ENCODE measurements at regions not wholly inside any gene's neighbourhood (a gene's known extent, or its start where the extent isn't known, plus 50 kb on each side); places are given as distances from the start of the nearest gene placed in this dataset.
A peak's percentile ranks its signal among the peaks of the same experiment; 100 is the strongest.
"Not testable (repeated sequence)": the region's sequence is repeated elsewhere in the genome, so short reads cannot be mapped to it uniquely, and the experiment has no call there.

DNA sequence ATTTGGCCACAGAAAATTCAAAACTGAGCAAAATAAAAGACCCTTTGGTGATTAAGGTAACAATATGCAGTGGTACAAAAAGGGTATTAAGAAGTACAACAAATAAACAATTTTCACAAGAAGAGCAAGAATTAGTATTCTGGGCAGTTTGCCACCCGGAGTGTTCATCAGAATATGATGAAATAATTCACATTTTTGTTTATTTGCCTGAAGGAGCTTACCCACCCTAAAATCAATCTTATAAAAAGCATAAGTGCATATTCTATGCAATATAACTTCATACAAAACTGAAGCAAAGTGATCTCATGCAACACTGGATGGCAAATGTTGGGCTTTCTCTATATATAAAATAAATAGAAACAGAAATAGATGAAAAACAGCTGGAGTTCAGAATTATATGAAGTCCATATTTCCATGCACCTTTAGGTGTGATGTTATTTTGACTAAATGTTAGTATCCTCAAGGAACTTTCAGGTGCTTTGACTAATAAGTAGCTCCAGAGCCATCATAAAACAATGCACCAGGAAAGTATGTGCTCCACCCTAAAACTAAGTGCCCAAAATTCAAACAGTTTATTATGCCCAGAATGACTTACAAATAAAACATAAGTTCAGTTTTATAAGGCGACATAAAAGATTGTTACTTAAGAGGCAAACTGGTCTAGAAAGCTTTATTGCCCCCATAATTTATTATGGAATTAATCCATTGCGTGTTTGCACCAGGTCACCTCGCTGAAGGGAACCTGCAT, 474.3 kb downstream of the SEMA3D start:
- Histone ChIP-seq H3K4me3 (no peak overlapping the region), H3K27ac (no peak overlapping the region), H3K4me2 (no peak overlapping the region), H3K9me3 (0 out of 3 replicates have a peak, but pooled peaks cover 3% of the 10 kb centered on the region), H3K4me1 (peaks cover 5% of the 10 kb centered on the region; the same call in 1 of the 3 replicates)
- CTCF ChIA-PET = interaction anchor here (0.8 kb wide), 1 partner anchor 11 kb away, joined by 3 read pairs; no protein-coding TSS in a partner anchor
- POLR2A ChIA-PET = no interaction called here
- no peak for ATAC-seq
- no peak for FAIRE-seq
- TF ChIP-seq BHLHE40 (IDR thresholded peaks at IDR 0.05; ENCODE audit: low read depth, low read length) = no peak
- TF ChIP-seq SREBF2 (IDR thresholded peaks at IDR 0.05) = no peak
- no peak for TF ChIP-seq JUN (IDR thresholded peaks at IDR 0.05)
- no peak for TF ChIP-seq CBX8 (IDR thresholded peaks at IDR 0.05)
- TF ChIP-seq RNF2 (IDR thresholded peaks at IDR 0.05; ENCODE audit: borderline replicate concordance, low read depth) = no peak
- no peak for TF ChIP-seq CHD4 (IDR thresholded peaks at IDR 0.05; ENCODE audit: borderline replicate concordance)
- no peak for TF ChIP-seq FOSB (CRISPR knock-in tag; IDR thresholded peaks at IDR 0.05)
- TF ChIP-seq ZFP36 (IDR thresholded peaks at IDR 0.05; ENCODE audit: borderline replicate concordance, partially characterized antibody) = no peak
- TF ChIP-seq CHD2 (IDR thresholded peaks at IDR 0.05; ENCODE audit: low read length, partially characterized antibody) = no peak
- no peak for TF ChIP-seq RAD21 (conservative IDR thresholded peaks at IDR 0.05 in 1 of 2, IDR thresholded peaks at IDR 0.05 in 1 of 2)
- no peak for TF ChIP-seq POLR2A (IDR thresholded peaks at IDR 0.05; ENCODE audit: low read length)
- TF ChIP-seq ZNF302 (CRISPR knock-in tag; IDR thresholded peaks at IDR 0.05) = no peak
- TF ChIP-seq, protein P1, sequence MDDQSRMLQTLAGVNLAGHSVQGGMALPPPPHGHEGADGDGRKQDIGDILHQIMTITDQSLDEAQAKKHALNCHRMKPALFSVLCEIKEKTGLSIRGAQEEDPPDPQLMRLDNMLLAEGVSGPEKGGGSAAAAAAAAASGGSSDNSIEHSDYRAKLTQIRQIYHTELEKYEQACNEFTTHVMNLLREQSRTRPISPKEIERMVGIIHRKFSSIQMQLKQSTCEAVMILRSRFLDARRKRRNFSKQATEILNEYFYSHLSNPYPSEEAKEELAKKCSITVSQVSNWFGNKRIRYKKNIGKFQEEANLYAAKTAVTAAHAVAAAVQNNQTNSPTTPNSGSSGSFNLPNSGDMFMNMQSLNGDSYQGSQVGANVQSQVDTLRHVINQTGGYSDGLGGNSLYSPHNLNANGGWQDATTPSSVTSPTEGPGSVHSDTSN (IDR thresholded peaks at IDR 0.05) = no peak
- TF ChIP-seq, protein P2, sequence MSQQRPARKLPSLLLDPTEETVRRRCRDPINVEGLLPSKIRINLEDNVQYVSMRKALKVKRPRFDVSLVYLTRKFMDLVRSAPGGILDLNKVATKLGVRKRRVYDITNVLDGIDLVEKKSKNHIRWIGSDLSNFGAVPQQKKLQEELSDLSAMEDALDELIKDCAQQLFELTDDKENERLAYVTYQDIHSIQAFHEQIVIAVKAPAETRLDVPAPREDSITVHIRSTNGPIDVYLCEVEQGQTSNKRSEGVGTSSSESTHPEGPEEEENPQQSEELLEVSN (IDR thresholded peaks at IDR 0.05; ENCODE audit: borderline replicate concordance, low read depth) = no peak
- TF ChIP-seq KDM1A (IDR thresholded peaks at IDR 0.05; ENCODE audit: low read depth) = no peak
- no peak for TF ChIP-seq EHF (CRISPR knock-in tag; IDR thresholded peaks at IDR 0.05)
- no peak for TF ChIP-seq JUNB (IDR thresholded peaks at IDR 0.05)
- TF ChIP-seq HOXA7 (CRISPR knock-in tag; IDR thresholded peaks at IDR 0.05) = no peak
- no peak for DNase-seq (ENCODE audit: low read depth in 1 of 2, low spot score in 1 of 2)
- WGBS (ENCODE audit: missing lambda C conversion rate) = 81% methylated on average over 4 of the region's 4 CpGs

- ATAC-seq; POLR2A ChIA-PET; H3K4me2 ChIP-seq; H3K27ac ChIP-seq; H3K4me3 ChIP-seq; H3K9me3 ChIP-seq; CTCF ChIA-PET; FAIRE-seq; DNase-seq (ENCODE audit: low read depth in 1 of 2, low spot score in 1 of 2); H3K4me1 ChIP-seq: not testable (repeated sequence)
- WGBS (ENCODE audit: missing lambda C conversion rate) = 86% methylated on average over 3 of the region's 3 CpGs
Observed at GRCh38 chr7:84710538-84710937, 476.3 kb downstream of the SEMA3D start.

DNA sequence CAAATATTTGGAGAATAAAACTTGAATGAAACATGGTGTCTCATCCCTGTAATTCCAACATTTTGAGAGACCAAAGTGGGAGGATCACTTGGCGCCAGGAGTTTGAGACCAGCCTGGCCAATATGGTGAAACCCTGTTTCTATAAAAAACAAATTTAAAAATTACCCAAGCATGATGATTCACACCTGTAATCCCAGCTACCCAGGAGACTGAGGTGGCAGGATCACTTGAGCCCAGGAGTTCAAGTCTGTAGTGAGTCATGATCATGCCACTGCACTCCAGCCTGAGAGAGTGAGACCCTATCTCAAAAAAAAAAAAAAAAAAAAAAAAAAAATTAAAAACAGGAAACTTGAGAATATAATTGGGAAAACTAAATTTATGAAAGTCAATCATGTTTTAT, 481.1 kb downstream of the SEMA3D start:
- H3K27ac ChIP-seq = peak overlapping the region in 1 of 2 experiments; percentile 72; a peak in 1 of 6 replicates
- POLR2A ChIA-PET = no interaction called here
- ATAC-seq = no peak
- H3K4me1 ChIP-seq = peaks cover 23% of the 10 kb centered on the region
- WGBS (ENCODE audit: missing lambda C conversion rate) = 97% methylated on average over 1 of the region's 1 CpG
- H3K4me2 ChIP-seq = no peak overlapping the region
- TF ChIP-seq CBX2 (IDR thresholded peaks at IDR 0.05; ENCODE audit: borderline replicate concordance, low read depth) (no peak), CBX8 (IDR thresholded peaks at IDR 0.05) (no peak), FOSL2 (IDR thresholded peaks at IDR 0.05) (no peak), FOSL2 (CRISPR knock-in tag; IDR thresholded peaks at IDR 0.05) (0 out of 2 replicates have a peak, but pooled peaks have one; percentile 12)
- DNase-seq (ENCODE audit: low read depth in 1 of 2, low spot score in 1 of 2) = peak in 1 of 2 experiments; percentile 26
- CTCF ChIA-PET = interaction anchor here (0.7 kb wide), 1 partner anchor 104 kb away, joined by 3 read pairs; no protein-coding TSS in a partner anchor
- 0 out of 3 replicates have a peak, but pooled peaks cover 3% of the 10 kb centered on the region for H3K9me3 ChIP-seq
- H3K4me3 ChIP-seq = no peak overlapping the region
- FAIRE-seq = no peak
